H1 (cell line): ENCODE measurements at regions not wholly inside any gene's neighbourhood (a gene's known extent, or its start where the extent isn't known, plus 50 kb on each side); places are given as distances from the start of the nearest gene placed in this dataset.

Experiments used
- CTCF ChIA-PET: fragments of 300-600 bp; sonication (Branson Sonifier 250); formaldehyde crosslinking; loops from one replicate; lab custom pipeline; 2021; ENCODE audit not compliant: partially characterized antibody; lab: Charles Lee
- POLR2A ChIA-PET: fragments of 300-600 bp; sonication (Branson Sonifier 250); formaldehyde crosslinking; loops from one replicate; lab custom pipeline; 2021; ENCODE audit warnings: inconsistent platforms; ENCODE audit not compliant: partially characterized antibody; lab: Charles Lee
- DNase-seq, 2 experiments: peaks; one replicate each; pipeline versions ENCODE4 v3.0.0 to v3.0.0-alpha.2; 2010 to 2022; ENCODE audit warnings: low spot score in 2 of 2, low read depth in 1 of 2, mixed read lengths in 1 of 2
- FAIRE-seq: peaks from 2 replicates; lab custom pipeline; 2011; peaks lifted over from hg19 to GRCh38; lab: Jason Lieb, UNC
- H2AFZ ChIP-seq: 2 replicates; pipeline ENCODE4 v1.8.1; 2012; ENCODE audit warnings: low read length, inconsistent platforms
- H2AK5ac ChIP-seq: 2 replicates; pipeline ENCODE4 v1.6.1; 2013; ENCODE audit warnings: low read depth, low read length
- H2BK120ac ChIP-seq: replicated peaks from 2 replicates; pipeline ENCODE3; 2013; ENCODE audit warnings: low read depth, low read length, inconsistent platforms
- H2BK12ac ChIP-seq: 2 replicates; pipeline ENCODE4 v1.6.1; 2013; ENCODE audit warnings: low read depth, low read length
- H2BK15ac ChIP-seq: 2 replicates; pipeline ENCODE4 v1.6.1; 2013; ENCODE audit warnings: low read length
- H2BK20ac ChIP-seq: 2 replicates; pipeline ENCODE4 v1.6.1; 2013; ENCODE audit warnings: low read length
- H2BK5ac ChIP-seq: 2 replicates; pipeline ENCODE4 v1.6.1; 2013; ENCODE audit warnings: low read depth, low read length
- H3K14ac ChIP-seq: 2 replicates; pipeline ENCODE4 v1.6.1; 2013; ENCODE audit warnings: inconsistent platforms; ENCODE audit not compliant: insufficient read length
- H3K18ac ChIP-seq: 2 replicates; pipeline ENCODE4 v1.6.1; 2013; ENCODE audit warnings: low read length; ENCODE audit errors: extremely low read depth
- H3K23ac ChIP-seq: 2 replicates; pipeline ENCODE4 v1.6.1; 2013; ENCODE audit warnings: inconsistent platforms; ENCODE audit not compliant: insufficient read length
- H3K23me2 ChIP-seq: 2 replicates; pipeline ENCODE4 v1.6.1; 2013; ENCODE audit warnings: low read depth, low read length
- H3K27ac ChIP-seq: 2 replicates; pipeline ENCODE4 v1.6.1; 2011; ENCODE audit warnings: low read depth, low read length, inconsistent platforms
- H3K27me3 ChIP-seq, 4 experiments: replicated peaks in 1 of 4; 1 replicate in 1 of 4; 2 replicates in 3 of 4; pipeline versions ENCODE4 v1.6.1 to v1.8.1; 2011 to 2013; ENCODE audit warnings: low read length in 3 of 4, mild to moderate bottlenecking in 3 of 4, inconsistent platforms in 2 of 4, mixed read lengths in 2 of 4, moderate library complexity in 1 of 4; ENCODE audit not compliant: control insufficient read depth in 3 of 4, insufficient read depth in 3 of 4; ENCODE audit errors: extremely low read depth in 1 of 4
- H3K36me3 ChIP-seq, 4 experiments: 2 replicates each; pipeline versions ENCODE4 v1.6.1 to v1.8.1; 2011 to 2013; ENCODE audit warnings: mild to moderate bottlenecking in 4 of 4, low read length in 3 of 4, moderate library complexity in 2 of 4, control low read depth in 1 of 4, inconsistent platforms in 1 of 4; ENCODE audit not compliant: insufficient read depth in 4 of 4, control insufficient read depth in 2 of 4
- H3K4ac ChIP-seq: replicated peaks from 2 replicates; pipeline ENCODE3; 2013; ENCODE audit warnings: low read length, low read depth, mixed read lengths, inconsistent platforms; ENCODE audit not compliant: insufficient read length
- H3K4me1 ChIP-seq, 4 experiments: replicated peaks in 1 of 4; 1 replicate in 1 of 4; 2 replicates in 3 of 4; pipeline versions ENCODE4 v1.6.1 to v1.8.1; 2011 to 2013; ENCODE audit warnings: low read length in 3 of 4, inconsistent platforms in 2 of 4, mixed read lengths in 1 of 4; ENCODE audit not compliant: insufficient read depth in 4 of 4, control insufficient read depth in 3 of 4
- H3K4me2 ChIP-seq, 2 experiments: 2 replicates each; pipeline versions ENCODE4 v1.6.1 to v1.8.1; 2011 to 2013; ENCODE audit warnings: low read depth in 2 of 2, low read length in 2 of 2, control low read depth in 1 of 2, inconsistent platforms in 1 of 2, mild to moderate bottlenecking in 1 of 2; ENCODE audit not compliant: insufficient read depth in 1 of 2
- H3K4me3 ChIP-seq, 4 experiments: fragments of 200-600, 300-600 bp in 1 of 4; sonication (generic), shearing (Covaris generic), sonication (Bioruptor Twin) in 1 of 4; 2 replicates each; pipeline versions ENCODE4 v1.5.1 to v1.8.1; 2011 to 2016; ENCODE audit warnings: low read length in 4 of 4, low read depth in 3 of 4, control low read depth in 2 of 4, inconsistent platforms in 2 of 4, mild to moderate bottlenecking in 2 of 4, mixed read lengths in 1 of 4, moderate library complexity in 1 of 4; ENCODE audit not compliant: insufficient read depth in 2 of 4; ENCODE audit errors: extremely low read depth in 1 of 4
- H3K56ac ChIP-seq: replicated peaks from 2 replicates; pipeline ENCODE3; 2013; ENCODE audit warnings: low read depth, mild to moderate bottlenecking, mixed read lengths, low read length, inconsistent platforms; ENCODE audit not compliant: insufficient read length
- H3K79me1 ChIP-seq: 2 replicates; pipeline ENCODE4 v1.6.1; 2013; ENCODE audit warnings: low read depth, low read length, control low read depth
- H3K79me2 ChIP-seq, 2 experiments: 2 replicates each; pipeline versions ENCODE4 v1.6.1 to v1.8.1; 2012 to 2013; ENCODE audit warnings: low read length in 2 of 2, mild to moderate bottlenecking in 2 of 2, inconsistent platforms in 1 of 2; ENCODE audit not compliant: insufficient read depth in 2 of 2, control insufficient read depth in 1 of 2
- H3K9ac ChIP-seq, 4 experiments: replicated peaks in 1 of 4; 1 replicate in 1 of 4; 2 replicates in 3 of 4; pipeline versions ENCODE4 v1.6.1 to v1.8.1; 2011 to 2013; ENCODE audit warnings: low read depth in 3 of 4, low read length in 3 of 4, control low read depth in 2 of 4, mild to moderate bottlenecking in 2 of 4, moderate library complexity in 2 of 4, inconsistent platforms in 1 of 4; ENCODE audit errors: extremely low read depth in 1 of 4
- H3K9me3 ChIP-seq, 2 experiments: 2 replicates each; pipeline versions ENCODE4 v1.6.1 to v1.8.1; 2012 to 2013; ENCODE audit warnings: mild to moderate bottlenecking in 2 of 2, moderate library complexity in 2 of 2, control low read depth in 1 of 2, inconsistent platforms in 1 of 2, low read depth in 1 of 2, low read length in 1 of 2, mixed read lengths in 1 of 2; ENCODE audit not compliant: insufficient read depth in 2 of 2
- H4K20me1 ChIP-seq, 2 experiments: replicated peaks in 1 of 2; 2 replicates each; pipeline versions ENCODE3 to v1.8.1; 2011 to 2013; ENCODE audit warnings: inconsistent platforms in 2 of 2, low read length in 2 of 2, mild to moderate bottlenecking in 1 of 2; ENCODE audit not compliant: insufficient read depth in 2 of 2, control insufficient read depth in 1 of 2
- H4K5ac ChIP-seq: 2 replicates; pipeline ENCODE4 v1.6.1; 2013; ENCODE audit warnings: low read length, low read depth, mixed read lengths, inconsistent platforms; ENCODE audit not compliant: insufficient read length
- H4K8ac ChIP-seq: 2 replicates; pipeline ENCODE4 v1.8.0; 2013; ENCODE audit warnings: mild to moderate bottlenecking, moderate library complexity, low read length, inconsistent platforms; ENCODE audit not compliant: insufficient read depth; ENCODE audit errors: extremely low read depth
- H4K91ac ChIP-seq: replicated peaks from 2 replicates; pipeline ENCODE3; 2013; ENCODE audit warnings: low read length, mixed read lengths, inconsistent platforms; ENCODE audit not compliant: insufficient read length
- SIX5 ChIP-seq: IDR thresholded peaks from 2 replicates; pipeline ENCODE4 v1.6.1; 2011; ENCODE audit warnings: mild to moderate bottlenecking, low read depth, low read length
- WGBS, 2 experiments: shearing (Covaris generic) in 1 of 2; methylation state at CpG; one replicate each; pipeline versions ENCODE4 v1.1.6 to v1.1.7; 2013 to 2015; ENCODE audit warnings: low lambda C conversion rate in 2 of 2, mixed read lengths in 2 of 2, inconsistent platforms in 1 of 2, low coverage in 1 of 2, missing lambda C conversion rate in 1 of 2; ENCODE audit not compliant: insufficient replicate concordance in 2 of 2, insufficient coverage in 1 of 2, insufficient read length in 1 of 2; ENCODE audit errors: extremely low coverage in 1 of 2, missing lambda C conversion rate in 1 of 2; 5-methylcytosine and 5-hydroxymethylcytosine counted together

DNA sequence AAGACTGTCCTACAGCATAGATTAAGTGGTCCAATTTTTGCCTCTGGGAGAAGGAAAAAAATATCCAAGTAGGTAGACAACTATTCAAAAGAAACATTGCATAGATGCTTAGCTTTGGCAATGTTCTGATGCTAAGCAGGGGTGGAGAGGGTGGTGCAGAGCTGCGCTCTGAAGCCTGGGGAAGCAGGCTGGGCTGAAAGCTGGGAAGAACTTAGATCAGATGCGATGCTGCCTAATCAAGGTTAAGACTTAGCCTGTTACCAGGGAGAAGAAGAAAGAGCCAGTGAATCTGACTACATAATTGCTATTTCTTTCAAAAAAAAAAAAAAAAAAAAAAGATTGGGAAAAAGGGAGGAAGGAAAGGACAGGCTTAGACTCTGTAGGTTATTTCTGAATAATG, 89.0 kb upstream of the SCOC start:
- 90% methylated on average over 2 of the region's 2 CpGs; no CpG with 5 or more reads in 1 of the 2 experiments for WGBS, 2 experiments

More for the DNA sequence above, 89.0 kb upstream of the SCOC start:
- Histone ChIP-seq H3K23me2 (peaks cover 11% of the 10 kb centered on the region), H2AK5ac (no peak overlapping the region), H4K91ac (no peak overlapping the region), H3K27me3 (no peaks in the 10 kb centered on the region), H3K4me3 (no peak overlapping the region), H3K4me1 (peaks cover 0 to 3% (median 0%) of the 10 kb centered on the region in 4 experiments; a peak in 2 of 7 replicates), H2AFZ (no peak overlapping the region), H3K4me2 (no peak overlapping the region), H3K56ac (no peak overlapping the region), H3K9ac (no peak overlapping the region), H3K14ac (no peak overlapping the region), H3K36me3 (no peaks in the 10 kb centered on the region), H4K5ac (no peak overlapping the region), H4K8ac (no peak overlapping the region), H2BK15ac (no peak overlapping the region), H3K79me2 (no peaks in the 10 kb centered on the region), H2BK120ac (no peak overlapping the region), H3K27ac (no peak overlapping the region), H4K20me1 (peaks cover 0 to 10% of the 10 kb centered on the region in 2 experiments), H3K79me1 (no peaks in the 10 kb centered on the region), H2BK5ac (no peak overlapping the region), H3K9me3 (peaks cover 0 to 12% of the 10 kb centered on the region in 2 experiments; a peak in 2 of 4 replicates), H2BK20ac (no peak overlapping the region), H3K4ac (no peak overlapping the region), H3K23ac (no peak overlapping the region), H2BK12ac (no peak overlapping the region), H3K18ac (no peak overlapping the region)
- DNase-seq (no peak), FAIRE-seq (no peak)
- no peak for TF ChIP-seq SIX5
- ChIA-PET POLR2A (interaction anchor here (0.7 kb wide), 1 partner anchor 17 kb away, joined by 3 read pairs; no protein-coding TSS in a partner anchor), CTCF (interaction anchor here (1.0 kb wide), 1 partner anchor 31 kb away, joined by 3 read pairs; no protein-coding TSS in a partner anchor)
